ENCODE measurements at regions not wholly inside any gene's neighbourhood (a gene's known extent, or its start where the extent isn't known, plus 50 kb on each side); places are given as distances from the start of the nearest gene placed in this dataset.

DNA sequence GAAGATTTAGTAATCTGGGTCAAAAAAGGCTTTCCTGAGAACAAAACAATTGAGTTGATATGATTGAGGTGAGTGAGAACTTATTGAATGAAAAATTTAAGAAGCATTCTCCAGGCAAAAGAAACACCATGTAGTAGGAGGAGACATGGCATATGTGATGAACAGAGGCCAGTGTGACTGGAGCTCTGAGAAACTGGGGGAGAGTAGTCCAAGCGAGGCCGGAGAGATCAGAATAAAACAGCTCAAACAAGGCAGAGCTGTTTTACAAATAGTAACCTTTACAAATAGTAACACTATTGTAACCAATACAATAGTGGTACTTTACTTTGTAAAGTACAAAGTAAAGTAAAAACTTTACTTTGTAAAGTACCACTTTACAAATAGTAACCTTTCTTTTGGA is 1159.1 kb downstream of the PCDH9 start:
- Histone ChIP-seq H3K36me3 (ENCODE audit: low read depth) (no peaks in the 10 kb centered on the region), H3K4me3 (no peak overlapping the region), H3K4me1 (ENCODE audit: low read depth) (no peaks in the 10 kb centered on the region), H3K9me3 (no peaks in the 10 kb centered on the region)
- no peak for DNase-seq
- intact Hi-C loops (cut with DNase I, micrococcal nuclease), result no loop called here
- no peak for ATAC-seq
- TF ChIP-seq CTCF (IDR thresholded peaks at IDR 0.05), result no peak

- ATAC-seq, result no peak
- no peaks in the 10 kb centered on the region for H3K36me3 ChIP-seq (ENCODE audit: low read depth)
- TF ChIP-seq CTCF (IDR thresholded peaks at IDR 0.05), result no peak
- DNase-seq, result no peak
- no peaks in the 10 kb centered on the region for H3K4me1 ChIP-seq (ENCODE audit: low read depth)
- H3K4me3 ChIP-seq, result no peak overlapping the region
- intact Hi-C loops (cut with DNase I, micrococcal nuclease), result no loop called here
- no peaks in the 10 kb centered on the region for H3K9me3 ChIP-seq
Measured at GRCh38 chr13:66069570-66069969, 1160.6 kb downstream of the PCDH9 start.

GRCh38 chr13:66068683-66069082 is 1161.5 kb downstream of the PCDH9 start:
- DNase-seq, result no peak
- TF ChIP-seq CTCF (IDR thresholded peaks at IDR 0.05), result no peak
- intact Hi-C loops (cut with DNase I, micrococcal nuclease), result no loop called here

GRCh38 chr13:66048888-66049287 is 1181.2 kb downstream of the PCDH9 start:
- Histone ChIP-seq H3K9me3 (no peaks in the 10 kb centered on the region), H3K4me3 (no peak overlapping the region), H3K36me3 (ENCODE audit: low read depth) (no peaks in the 10 kb centered on the region), H3K4me1 (ENCODE audit: low read depth) (no peaks in the 10 kb centered on the region)
- DNase-seq (no peak), ATAC-seq (no peak)
- TF ChIP-seq CTCF (IDR thresholded peaks at IDR 0.05), result no peak
- intact Hi-C loops (cut with DNase I, micrococcal nuclease), result no loop called here

More at GRCh38 chr13:66068683-66069082, 1161.5 kb downstream of the PCDH9 start:
- no peak overlapping the region for H3K4me3 ChIP-seq
- H3K4me1 ChIP-seq (ENCODE audit: low read depth), result no peaks in the 10 kb centered on the region
- no peaks in the 10 kb centered on the region for H3K36me3 ChIP-seq (ENCODE audit: low read depth)
- ATAC-seq, result no peak
- no peaks in the 10 kb centered on the region for H3K9me3 ChIP-seq

DNA sequence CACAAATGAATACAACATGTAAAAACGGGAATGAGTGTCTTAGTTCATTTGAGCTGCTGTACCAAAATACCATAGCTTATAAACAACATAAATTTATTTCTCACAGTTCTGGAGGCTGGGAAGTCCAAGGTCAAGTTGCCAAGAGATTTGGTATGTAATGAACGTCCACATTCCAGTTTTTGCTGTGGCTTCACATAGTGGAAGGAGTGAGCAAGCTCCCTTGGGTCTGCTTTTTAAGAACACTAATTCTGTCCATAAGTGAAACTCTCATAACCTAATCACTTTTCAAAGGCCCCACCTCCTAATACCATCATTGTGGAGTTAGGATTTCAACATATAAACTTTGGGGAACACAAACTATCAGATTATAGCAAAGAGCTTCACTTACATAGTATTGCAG is 1189.6 kb downstream of the PCDH9 start:
- no peaks in the 10 kb centered on the region for H3K36me3 ChIP-seq (ENCODE audit: low read depth)
- ATAC-seq, result no peak
- intact Hi-C loops (cut with DNase I, micrococcal nuclease), result no loop called here

More for the DNA sequence above, 1189.6 kb downstream of the PCDH9 start:
- TF ChIP-seq CTCF (IDR thresholded peaks at IDR 0.05), result no peak
- peaks cover 4% of the 10 kb centered on the region for H3K4me1 ChIP-seq (ENCODE audit: low read depth)
- DNase-seq, result no peak
- no peaks in the 10 kb centered on the region for H3K9me3 ChIP-seq
- no peak overlapping the region for H3K4me3 ChIP-seq

Measured in mucosa of descending colon (tissue), 3 donors.